ENCODE measurements at regions not wholly inside any gene's neighbourhood (a gene's known extent, or its start where the extent isn't known, plus 50 kb on each side); places are given as distances from the start of the nearest gene placed in this dataset.

- TF ChIP-seq CTCF (conservative IDR thresholded peaks at IDR 0.05; ENCODE audit: low read depth, low read length): no peak
- H3K4me3 ChIP-seq (ENCODE audit: low read depth, low read length): no peak overlapping the region
- DNase-seq (ENCODE audit: low read depth): peak; percentile 26
These were observed 298.3 kb downstream of the HS3ST1 start for GRCh38 chr4:11130195-11130970.

- TF ChIP-seq CTCF (conservative IDR thresholded peaks at IDR 0.05; ENCODE audit: low read depth, low read length): no peak
- no peak overlapping the region for H3K4me3 ChIP-seq (ENCODE audit: low read depth, low read length)
- DNase-seq (ENCODE audit: low read depth): no peak
These were observed 308.3 kb downstream of the HS3ST1 start for GRCh38 chr4:11120435-11120834.

GRCh38 chr4:11119474-11119873 lies 309.2 kb downstream of the HS3ST1 start:
- no peak overlapping the region for H3K4me3 ChIP-seq (ENCODE audit: low read depth, low read length)
- no peak for TF ChIP-seq CTCF (conservative IDR thresholded peaks at IDR 0.05; ENCODE audit: low read depth, low read length)
- no peak for DNase-seq (ENCODE audit: low read depth)

- H3K4me3 ChIP-seq (ENCODE audit: low read depth, low read length): no peak overlapping the region
- TF ChIP-seq CTCF (conservative IDR thresholded peaks at IDR 0.05; ENCODE audit: low read depth, low read length): no peak
- DNase-seq (ENCODE audit: low read depth): no peak
These were observed 310.2 kb downstream of the HS3ST1 start for GRCh38 chr4:11118513-11118912.

GRCh38 chr4:11116940-11117339 lies 311.8 kb downstream of the HS3ST1 start:
- no peak for TF ChIP-seq CTCF (conservative IDR thresholded peaks at IDR 0.05; ENCODE audit: low read depth, low read length)
- no peak for DNase-seq (ENCODE audit: low read depth)
- H3K4me3 ChIP-seq (ENCODE audit: low read depth, low read length): no peak overlapping the region

GRCh38 chr4:11111876-11112275 lies 316.8 kb downstream of the HS3ST1 start:
- no peak for DNase-seq (ENCODE audit: low read depth)
- H3K4me3 ChIP-seq (ENCODE audit: low read depth, low read length): no peak overlapping the region
- TF ChIP-seq CTCF (conservative IDR thresholded peaks at IDR 0.05; ENCODE audit: low read depth, low read length): no peak

- no peak for TF ChIP-seq CTCF (conservative IDR thresholded peaks at IDR 0.05; ENCODE audit: low read depth, low read length)
- no peak overlapping the region for H3K4me3 ChIP-seq (ENCODE audit: low read depth, low read length)
- no peak for DNase-seq (ENCODE audit: low read depth)
These were observed 317.3 kb downstream of the HS3ST1 start for GRCh38 chr4:11111370-11111769.

Data from choroid plexus epithelial cell (primary cell).